H9 (cell line): ENCODE measurements at regions not wholly inside any gene's neighbourhood (a gene's known extent, or its start where the extent isn't known, plus 50 kb on each side); places are given as distances from the start of the nearest gene placed in this dataset.
"Not testable (repeated sequence)": the region's sequence is repeated elsewhere in the genome, so short reads cannot be mapped to it uniquely, and the experiment has no call there.

Experiments
- DNase-seq: peaks from one replicate; pipeline ENCODE4 v3.0.0-alpha.2; 2017
- H2AFZ ChIP-seq: one replicate; pipeline ENCODE4 v1.6.1; 2013; ENCODE audit warnings: mild to moderate bottlenecking, low read length, control low read depth, moderate library complexity
- H2AK5ac ChIP-seq: 2 replicates; pipeline ENCODE4 v1.6.1; 2013; ENCODE audit warnings: low read length, control low read depth, mixed read lengths; ENCODE audit not compliant: insufficient read length
- H2BK120ac ChIP-seq: one replicate; pipeline ENCODE4 v1.6.1; 2013; ENCODE audit warnings: low read depth, mild to moderate bottlenecking, low read length, control low read depth, inconsistent platforms; ENCODE audit not compliant: poor library complexity, severe bottlenecking
- H2BK12ac ChIP-seq: 2 replicates; pipeline ENCODE4 v1.6.1; 2013; ENCODE audit warnings: low read length, control low read depth, mixed read lengths, low read depth; ENCODE audit not compliant: insufficient read length
- H2BK15ac ChIP-seq: 2 replicates; pipeline ENCODE4 v1.6.1; 2013; ENCODE audit warnings: low read depth, low read length, control low read depth
- H2BK20ac ChIP-seq: one replicate; pipeline ENCODE4 v1.6.1; 2013; ENCODE audit warnings: low read depth, mild to moderate bottlenecking, low read length, control low read depth, inconsistent platforms; ENCODE audit not compliant: poor library complexity, severe bottlenecking
- H2BK5ac ChIP-seq: 2 replicates; pipeline ENCODE4 v1.6.1; 2013; ENCODE audit warnings: low read length, control low read depth, mixed read lengths; ENCODE audit not compliant: insufficient read length
- H3K14ac ChIP-seq: 2 replicates; pipeline ENCODE4 v1.6.1; 2013; ENCODE audit warnings: low read length, control low read depth; ENCODE audit not compliant: insufficient read depth
- H3K18ac ChIP-seq: 2 replicates; pipeline ENCODE4 v1.6.1; 2013; ENCODE audit warnings: low read depth, mild to moderate bottlenecking, mixed read lengths, low read length, control low read depth; ENCODE audit not compliant: insufficient read length
- H3K23ac ChIP-seq: 2 replicates; pipeline ENCODE4 v1.6.1; 2013; ENCODE audit warnings: low read length, control low read depth, mixed read lengths, low read depth; ENCODE audit not compliant: insufficient read length
- H3K23me2 ChIP-seq: 2 replicates; pipeline ENCODE4 v1.6.1; 2013; ENCODE audit warnings: low read depth, mild to moderate bottlenecking, mixed read lengths, low read length, control low read depth; ENCODE audit not compliant: insufficient read length, poor library complexity, severe bottlenecking
- H3K27ac ChIP-seq: 2 replicates; pipeline ENCODE4 v1.5.1; 2013; ENCODE audit warnings: low read length, control low read depth, mixed read lengths, low read depth; ENCODE audit not compliant: insufficient read length
- H3K27me3 ChIP-seq: 2 replicates; pipeline ENCODE4 v1.6.1; 2013; ENCODE audit warnings: low read length, control low read depth, inconsistent platforms; ENCODE audit not compliant: insufficient read depth
- H3K4ac ChIP-seq: 2 replicates; pipeline ENCODE4 v1.6.1; 2013; ENCODE audit warnings: low read depth, mild to moderate bottlenecking, control low read depth, inconsistent platforms, low read length, moderate library complexity
- H3K4me1 ChIP-seq: 2 replicates; pipeline ENCODE4 v1.6.1; 2013; ENCODE audit warnings: low read length, control low read depth, inconsistent platforms; ENCODE audit not compliant: insufficient read depth
- H3K4me2 ChIP-seq: 2 replicates; pipeline ENCODE4 v1.6.1; 2013; ENCODE audit warnings: low read length, control low read depth, mixed read lengths; ENCODE audit not compliant: insufficient read length, insufficient read depth
- H3K56ac ChIP-seq: 2 replicates; pipeline ENCODE4 v1.6.1; 2013; ENCODE audit warnings: low read depth, mild to moderate bottlenecking, mixed read lengths, low read length, control low read depth; ENCODE audit not compliant: insufficient read length
- H3K79me1 ChIP-seq: 2 replicates; pipeline ENCODE4 v1.6.1; 2013; ENCODE audit warnings: low read depth, mild to moderate bottlenecking, moderate library complexity, low read length, control low read depth, inconsistent platforms; ENCODE audit not compliant: insufficient read depth, poor library complexity, severe bottlenecking
- H3K79me2 ChIP-seq: 2 replicates; pipeline ENCODE4 v1.6.1; 2013; ENCODE audit warnings: low read length, control low read depth, inconsistent platforms; ENCODE audit not compliant: insufficient read depth
- H3K9ac ChIP-seq: 2 replicates; pipeline ENCODE4 v1.6.1; 2013; ENCODE audit warnings: low read length, control low read depth, mixed read lengths; ENCODE audit not compliant: insufficient read length; ENCODE audit errors: extremely low read depth
- H3K9me3 ChIP-seq: one replicate; pipeline ENCODE4 v1.6.1; 2013; ENCODE audit warnings: low read depth, low read length, inconsistent platforms; ENCODE audit not compliant: control insufficient read depth
- H3T11ph ChIP-seq: one replicate; pipeline ENCODE4 v1.6.1; 2013; ENCODE audit warnings: mild to moderate bottlenecking, low read length, control low read depth, inconsistent platforms
- H4K20me1 ChIP-seq: one replicate; pipeline ENCODE4 v1.6.1; 2013; ENCODE audit not compliant: control insufficient read depth, insufficient read length, insufficient read depth
- H4K5ac ChIP-seq: 2 replicates; pipeline ENCODE4 v1.6.1; 2013; ENCODE audit warnings: low read depth, mild to moderate bottlenecking, mixed read lengths, low read length, control low read depth; ENCODE audit not compliant: insufficient read length
- H4K8ac ChIP-seq: replicated peaks from 2 replicates; pipeline ENCODE4 v1.6.1; 2013; ENCODE audit warnings: low read length, control low read depth, mixed read lengths, low read depth; ENCODE audit not compliant: insufficient read length
- H4K91ac ChIP-seq: 2 replicates; pipeline ENCODE4 v1.6.1; 2013; ENCODE audit warnings: low read depth, mild to moderate bottlenecking, moderate library complexity, mixed read lengths, low read length, control low read depth; ENCODE audit not compliant: insufficient read length
- H3K27ac Mint-ChIP-seq, 3 experiments: 2 replicates in 2 of 3; 3 replicates in 1 of 3; pipeline ENCODE4 v1.8.0; 2020 to 2021; ENCODE audit warnings: mixed read lengths in 3 of 3, mild to moderate bottlenecking in 1 of 3, moderate library complexity in 1 of 3
- H3K27me3 Mint-ChIP-seq: 2 replicates; pipeline ENCODE4 v1.8.0; 2021; ENCODE audit warnings: low read depth, mild to moderate bottlenecking, moderate library complexity, mixed read lengths
- H3K36me3 Mint-ChIP-seq, 3 experiments: 2 replicates in 2 of 3; 3 replicates in 1 of 3; pipeline ENCODE4 v1.8.0; 2020 to 2021; ENCODE audit warnings: low read depth in 3 of 3, mixed read lengths in 3 of 3; ENCODE audit not compliant: insufficient read depth in 1 of 3
- H3K4me1 Mint-ChIP-seq, 2 experiments: 2 replicates each; pipeline ENCODE4 v1.8.0; 2020; ENCODE audit warnings: mixed read lengths in 2 of 2
- H3K4me3 Mint-ChIP-seq, 2 experiments: 2 replicates in 1 of 2; 3 replicates in 1 of 2; pipeline ENCODE4 v1.8.0; 2020 to 2021; ENCODE audit warnings: mild to moderate bottlenecking in 2 of 2, mixed read lengths in 2 of 2, moderate library complexity in 1 of 2
- H3K9me3 Mint-ChIP-seq, 2 experiments: 2 replicates in 1 of 2; 3 replicates in 1 of 2; pipeline ENCODE4 v1.8.0; 2020; ENCODE audit warnings: mild to moderate bottlenecking in 2 of 2, mixed read lengths in 2 of 2, moderate library complexity in 1 of 2
- WGBS: extraction: QIAGEN DNeasy Blood & Tissue Kit; methylation state at CpG from one replicate; pipeline ENCODE4 v1.1.7; 2013; ENCODE audit warnings: missing lambda C conversion rate, low lambda C conversion rate, mixed read lengths; ENCODE audit not compliant: insufficient read length; ENCODE audit errors: extremely low coverage; 5-methylcytosine and 5-hydroxymethylcytosine counted together
- TF ChIP-seq, protein P1 (sequence below): fragments of 200-600 bp; sonication (generic); conservative IDR thresholded peaks from 3 replicates; pipeline ENCODE4 v1.8.0; 2021; ENCODE audit warnings: antibody characterized with exemption, mild to moderate bottlenecking

DNA sequence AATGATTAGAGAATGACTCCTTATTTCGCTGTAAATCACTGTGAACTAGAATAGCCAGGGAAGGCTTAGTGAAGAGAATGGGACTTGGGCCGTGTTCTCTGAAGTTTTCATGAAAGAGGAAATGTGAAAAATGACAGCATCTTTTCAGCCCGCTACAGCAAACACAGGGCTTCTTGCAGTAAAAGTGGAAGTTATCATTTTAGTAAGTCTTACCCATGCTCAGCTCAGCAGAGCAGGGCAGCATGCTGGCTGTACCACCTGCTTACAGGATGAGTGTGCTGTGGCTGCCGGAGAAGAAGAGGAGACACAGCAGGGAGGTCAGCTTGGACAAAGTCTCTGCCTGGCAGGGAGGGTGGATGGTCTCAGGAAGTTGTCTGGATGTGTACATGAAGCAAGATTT lies 300.7 kb upstream of the DLGAP1 start:
- Histone ChIP-seq H2BK15ac (no peak overlapping the region), H2AFZ (no peak overlapping the region), H4K20me1 (no peaks in the 10 kb centered on the region), H3K79me2 (no peaks in the 10 kb centered on the region; the same call in 1 of the 2 replicates), H2AK5ac (no peak overlapping the region), H4K8ac (no peak overlapping the region), H3K27ac (no peak overlapping the region), H3K23ac (no peak overlapping the region), H2BK20ac (no peak overlapping the region), H3K18ac (no peak overlapping the region), H4K91ac (no peak overlapping the region), H3K9ac (no peak overlapping the region), H3K14ac (no peak overlapping the region), H3K23me2 (no peaks in the 10 kb centered on the region), H2BK5ac (no peak overlapping the region), H2BK120ac (no peak overlapping the region), H3K4me2 (no peak overlapping the region), H3K9me3 (no peaks in the 10 kb centered on the region), H3K4me1 (no peaks in the 10 kb centered on the region), H3K56ac (no peak overlapping the region), H3T11ph (no peak overlapping the region), H4K5ac (no peak overlapping the region), H3K4ac (no peak overlapping the region), H3K79me1 (no peaks in the 10 kb centered on the region), H3K27me3 (no peaks in the 10 kb centered on the region), H2BK12ac (no peak overlapping the region)
- H3K27me3 Mint-ChIP-seq, result no peaks in the 10 kb centered on the region; the same call in 1 of the 2 replicates
- DNase-seq, result no peak
- peaks cover 0 to 4% (median 0%) of the 10 kb centered on the region in 3 experiments; a peak in 2 of 7 replicates for H3K36me3 Mint-ChIP-seq
- H3K9me3 Mint-ChIP-seq, result peaks cover 0 to 4% of the 10 kb centered on the region in 2 experiments; a peak in 1 of 5 replicates
- no peak overlapping the region; a peak in 1 of 7 replicates for H3K27ac Mint-ChIP-seq
- TF ChIP-seq, protein P1, sequence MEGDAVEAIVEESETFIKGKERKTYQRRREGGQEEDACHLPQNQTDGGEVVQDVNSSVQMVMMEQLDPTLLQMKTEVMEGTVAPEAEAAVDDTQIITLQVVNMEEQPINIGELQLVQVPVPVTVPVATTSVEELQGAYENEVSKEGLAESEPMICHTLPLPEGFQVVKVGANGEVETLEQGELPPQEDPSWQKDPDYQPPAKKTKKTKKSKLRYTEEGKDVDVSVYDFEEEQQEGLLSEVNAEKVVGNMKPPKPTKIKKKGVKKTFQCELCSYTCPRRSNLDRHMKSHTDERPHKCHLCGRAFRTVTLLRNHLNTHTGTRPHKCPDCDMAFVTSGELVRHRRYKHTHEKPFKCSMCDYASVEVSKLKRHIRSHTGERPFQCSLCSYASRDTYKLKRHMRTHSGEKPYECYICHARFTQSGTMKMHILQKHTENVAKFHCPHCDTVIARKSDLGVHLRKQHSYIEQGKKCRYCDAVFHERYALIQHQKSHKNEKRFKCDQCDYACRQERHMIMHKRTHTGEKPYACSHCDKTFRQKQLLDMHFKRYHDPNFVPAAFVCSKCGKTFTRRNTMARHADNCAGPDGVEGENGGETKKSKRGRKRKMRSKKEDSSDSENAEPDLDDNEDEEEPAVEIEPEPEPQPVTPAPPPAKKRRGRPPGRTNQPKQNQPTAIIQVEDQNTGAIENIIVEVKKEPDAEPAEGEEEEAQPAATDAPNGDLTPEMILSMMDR, result no peak
- no CpG with 5 or more reads among the region's 4 CpGs for WGBS
- peaks cover 3 to 14% of the 10 kb centered on the region in 2 experiments for H3K4me1 Mint-ChIP-seq
- no peak overlapping the region for H3K4me3 Mint-ChIP-seq

DNA sequence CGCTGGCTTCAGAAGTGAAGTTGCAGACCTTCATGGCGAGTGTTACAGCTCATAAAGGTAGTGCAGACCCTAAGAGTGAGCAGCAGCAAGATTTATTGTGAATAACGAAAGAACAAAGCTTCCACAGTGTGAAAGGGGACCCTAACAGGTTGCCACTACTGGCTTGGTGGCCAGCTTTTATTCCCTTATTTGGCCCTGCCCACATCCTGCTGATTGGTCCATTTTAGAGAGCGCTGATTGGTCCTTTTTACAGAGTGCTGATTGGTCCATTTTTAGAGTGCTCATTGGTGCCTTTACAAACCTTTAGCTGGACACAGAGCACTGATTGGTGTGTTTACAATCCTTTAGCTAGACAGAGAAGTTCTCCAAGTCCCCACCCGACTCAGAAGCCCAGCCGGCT lies 298.0 kb upstream of the DLGAP1 start:
- not testable (repeated sequence) for H4K5ac ChIP-seq, H4K91ac ChIP-seq, H3K4ac ChIP-seq, H3K14ac ChIP-seq, H2AFZ ChIP-seq, H3K4me1 Mint-ChIP-seq, H4K20me1 ChIP-seq, H2BK15ac ChIP-seq, H3K9me3 ChIP-seq, H3K27ac Mint-ChIP-seq, H3K23me2 ChIP-seq, H3K18ac ChIP-seq, H2BK20ac ChIP-seq, H2BK12ac ChIP-seq, H3K9me3 Mint-ChIP-seq, H3K4me2 ChIP-seq, H2AK5ac ChIP-seq, H3K27me3 ChIP-seq, H3K56ac ChIP-seq, H3K79me2 ChIP-seq, H3K27me3 Mint-ChIP-seq, DNase-seq, H3T11ph ChIP-seq, H2BK120ac ChIP-seq, H3K9ac ChIP-seq, H2BK5ac ChIP-seq, H3K79me1 ChIP-seq, H3K4me1 ChIP-seq, H3K27ac ChIP-seq, H3K23ac ChIP-seq, H3K36me3 Mint-ChIP-seq, H3K4me3 Mint-ChIP-seq, H4K8ac ChIP-seq
- no CpG with 5 or more reads among the region's 6 CpGs for WGBS
